Mammary epithelial cell (primary cell): ENCODE measurements at regions not wholly inside any gene's neighbourhood (a gene's known extent, or its start where the extent isn't known, plus 50 kb on each side); places are given as distances from the start of the nearest gene placed in this dataset.

Source experiments
- EZH2 ChIP-seq: IDR thresholded peaks from 2 replicates; pipeline ENCODE4 v1.6.1; 2012; ENCODE audit warnings: low read length, inconsistent platforms, borderline replicate concordance
- TF ChIP-seq, protein P1 (sequence below), 2 donors: IDR thresholded peaks in 1 of 2; conservative IDR thresholded peaks in 1 of 2; 2 replicates each; pipeline ENCODE4 v1.5.1; 2011 to 2012; ENCODE audit warnings: inconsistent platforms in 2 of 2, low read length in 2 of 2, mild to moderate bottlenecking in 2 of 2, control low read depth in 1 of 2, low read depth in 1 of 2; ENCODE audit not compliant: insufficient read depth in 1 of 2; ENCODE audit errors: extremely low read depth in 1 of 2

DNA sequence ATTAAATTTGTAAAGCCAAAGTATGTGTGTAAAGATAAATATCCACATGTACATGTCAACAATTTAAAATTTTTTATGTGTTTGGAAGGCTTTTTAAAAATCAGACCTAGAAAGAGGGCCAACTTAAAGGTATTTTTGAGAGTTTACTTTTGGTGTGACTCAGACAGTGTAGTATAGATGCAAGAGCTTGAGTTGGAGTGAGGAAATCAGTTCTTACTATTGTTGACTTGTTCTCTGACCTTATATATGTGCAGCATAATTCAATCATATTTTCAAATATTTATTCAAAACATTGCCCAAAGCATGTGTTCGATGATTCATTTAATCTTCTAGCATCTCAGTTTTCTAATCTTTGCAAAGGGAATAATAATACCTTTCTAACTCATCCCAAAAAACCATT lies 243.7 kb upstream of the PRKCQ start:
- TF ChIP-seq, protein P1, sequence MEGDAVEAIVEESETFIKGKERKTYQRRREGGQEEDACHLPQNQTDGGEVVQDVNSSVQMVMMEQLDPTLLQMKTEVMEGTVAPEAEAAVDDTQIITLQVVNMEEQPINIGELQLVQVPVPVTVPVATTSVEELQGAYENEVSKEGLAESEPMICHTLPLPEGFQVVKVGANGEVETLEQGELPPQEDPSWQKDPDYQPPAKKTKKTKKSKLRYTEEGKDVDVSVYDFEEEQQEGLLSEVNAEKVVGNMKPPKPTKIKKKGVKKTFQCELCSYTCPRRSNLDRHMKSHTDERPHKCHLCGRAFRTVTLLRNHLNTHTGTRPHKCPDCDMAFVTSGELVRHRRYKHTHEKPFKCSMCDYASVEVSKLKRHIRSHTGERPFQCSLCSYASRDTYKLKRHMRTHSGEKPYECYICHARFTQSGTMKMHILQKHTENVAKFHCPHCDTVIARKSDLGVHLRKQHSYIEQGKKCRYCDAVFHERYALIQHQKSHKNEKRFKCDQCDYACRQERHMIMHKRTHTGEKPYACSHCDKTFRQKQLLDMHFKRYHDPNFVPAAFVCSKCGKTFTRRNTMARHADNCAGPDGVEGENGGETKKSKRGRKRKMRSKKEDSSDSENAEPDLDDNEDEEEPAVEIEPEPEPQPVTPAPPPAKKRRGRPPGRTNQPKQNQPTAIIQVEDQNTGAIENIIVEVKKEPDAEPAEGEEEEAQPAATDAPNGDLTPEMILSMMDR (conservative IDR thresholded peaks at IDR 0.05 in 1 of 2, IDR thresholded peaks at IDR 0.05 in 1 of 2; ENCODE audit: extremely low read depth in 1 of 2, insufficient read depth in 1 of 2, low read depth in 1 of 2, low read length in 2 of 2), result no peak
- no peak for TF ChIP-seq EZH2
